GM12878 (cell line): ENCODE measurements at regions not wholly inside any gene's neighbourhood (a gene's known extent, or its start where the extent isn't known, plus 50 kb on each side); places are given as distances from the start of the nearest gene placed in this dataset.

Experiments
- HDAC2 ChIP-seq: fragments of 200-600 bp; sonication (generic); IDR thresholded peaks from 2 replicates; pipeline ENCODE4 v1.6.1; 2017
- TF ChIP-seq, protein P1 (sequence below), 3 experiments: IDR thresholded peaks in 2 of 3; conservative IDR thresholded peaks in 1 of 3; 2 replicates each; pipeline ENCODE4 v1.5.1; 2011; ENCODE audit warnings: low read depth in 3 of 3, low read length in 3 of 3, mild to moderate bottlenecking in 3 of 3, control low read depth in 2 of 3, moderate library complexity in 2 of 3, inconsistent platforms in 1 of 3, mixed read lengths in 1 of 3; ENCODE audit not compliant: control insufficient read depth in 2 of 3, insufficient read depth in 1 of 3; ENCODE audit errors: extremely low read depth in 1 of 3

DNA sequence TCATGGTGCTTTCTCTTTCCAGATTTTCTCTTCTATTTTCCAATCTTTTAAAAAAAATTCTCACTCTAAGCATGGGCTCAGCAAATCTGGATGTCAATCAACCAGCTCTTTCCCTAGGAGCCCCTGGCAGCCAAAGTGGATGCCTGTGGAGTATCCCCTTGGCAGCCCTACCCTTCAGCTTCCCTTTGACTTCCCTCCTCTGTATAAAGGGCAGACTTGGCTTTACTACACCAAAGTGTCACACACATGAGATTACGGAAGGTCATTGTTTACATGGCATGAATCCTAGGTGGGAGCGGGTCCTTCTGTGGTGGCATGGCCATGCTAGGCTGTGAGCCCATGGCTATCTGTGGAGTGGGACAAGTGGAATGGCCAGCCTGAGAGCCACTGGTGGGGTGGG, 379.9 kb downstream of the GABRB3 start:
- TF ChIP-seq, protein P1, sequence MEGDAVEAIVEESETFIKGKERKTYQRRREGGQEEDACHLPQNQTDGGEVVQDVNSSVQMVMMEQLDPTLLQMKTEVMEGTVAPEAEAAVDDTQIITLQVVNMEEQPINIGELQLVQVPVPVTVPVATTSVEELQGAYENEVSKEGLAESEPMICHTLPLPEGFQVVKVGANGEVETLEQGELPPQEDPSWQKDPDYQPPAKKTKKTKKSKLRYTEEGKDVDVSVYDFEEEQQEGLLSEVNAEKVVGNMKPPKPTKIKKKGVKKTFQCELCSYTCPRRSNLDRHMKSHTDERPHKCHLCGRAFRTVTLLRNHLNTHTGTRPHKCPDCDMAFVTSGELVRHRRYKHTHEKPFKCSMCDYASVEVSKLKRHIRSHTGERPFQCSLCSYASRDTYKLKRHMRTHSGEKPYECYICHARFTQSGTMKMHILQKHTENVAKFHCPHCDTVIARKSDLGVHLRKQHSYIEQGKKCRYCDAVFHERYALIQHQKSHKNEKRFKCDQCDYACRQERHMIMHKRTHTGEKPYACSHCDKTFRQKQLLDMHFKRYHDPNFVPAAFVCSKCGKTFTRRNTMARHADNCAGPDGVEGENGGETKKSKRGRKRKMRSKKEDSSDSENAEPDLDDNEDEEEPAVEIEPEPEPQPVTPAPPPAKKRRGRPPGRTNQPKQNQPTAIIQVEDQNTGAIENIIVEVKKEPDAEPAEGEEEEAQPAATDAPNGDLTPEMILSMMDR (IDR thresholded peaks at IDR 0.05 in 2 of 3, conservative IDR thresholded peaks at IDR 0.05 in 1 of 3; ENCODE audit: control insufficient read depth in 2 of 3, extremely low read depth in 1 of 3, insufficient read depth in 1 of 3, low read depth in 3 of 3, low read length in 3 of 3), result no peak
- no peak for TF ChIP-seq HDAC2
